Astrocyte of the spinal cord (primary cell): ENCODE measurements at regions not wholly inside any gene's neighbourhood (a gene's known extent, or its start where the extent isn't known, plus 50 kb on each side); places are given as distances from the start of the nearest gene placed in this dataset.
A peak's percentile ranks its signal among the peaks of the same experiment; 100 is the strongest.
"Not testable (repeated sequence)": the region's sequence is repeated elsewhere in the genome, so short reads cannot be mapped to it uniquely, and the experiment has no call there.

Experiments used
- DNase-seq: peaks from one replicate; pipeline ENCODE4 v3.0.0; 2011; ENCODE audit warnings: low read depth, low spot score
- H3K4me3 ChIP-seq: 2 replicates; pipeline ENCODE4 v1.5.1; 2011; ENCODE audit warnings: low read depth, mild to moderate bottlenecking, low read length, moderate library complexity
- CTCF ChIP-seq: IDR thresholded peaks from 2 replicates; pipeline ENCODE4 v1.5.1; 2012; ENCODE audit warnings: low read depth, mild to moderate bottlenecking, low read length, inconsistent platforms
- in situ Hi-C: cut with HindIII; loops from 2 replicates; pipeline ENCODE4 v1.10.0; 2017; ENCODE audit warnings: low sequenced_read_pairs

GRCh38 chr7:67361150-67361549 is 364.5 kb downstream of the TYW1 start:
- no peak for TF ChIP-seq CTCF
- no peak overlapping the region for H3K4me3 ChIP-seq
- in situ Hi-C loops, result no loop called here
- no peak for DNase-seq

GRCh38 chr7:67364441-67365017 is 367.9 kb downstream of the TYW1 start:
- H3K4me3 ChIP-seq, result no peak overlapping the region
- no peak for DNase-seq
- TF ChIP-seq CTCF, result no peak
- in situ Hi-C loops, result no loop called here

GRCh38 chr7:67371429-67372305 is 375.0 kb downstream of the TYW1 start:
- H3K4me3 ChIP-seq, result no peak overlapping the region
- DNase-seq, result peak; percentile 66
- in situ Hi-C loops, result no loop called here
- TF ChIP-seq CTCF, result peak; percentile 79

- in situ Hi-C loops, DNase-seq, H3K4me3 ChIP-seq: not testable (repeated sequence)
Measured at GRCh38 chr7:67373389-67373788, 376.8 kb downstream of the TYW1 start.

- no peak overlapping the region for H3K4me3 ChIP-seq
- in situ Hi-C loops, result no loop called here
- TF ChIP-seq CTCF, result no peak
- no peak for DNase-seq
Measured at GRCh38 chr7:67375427-67375826, 378.8 kb downstream of the TYW1 start.

- peak; percentile 54 for DNase-seq
- no peak overlapping the region for H3K4me3 ChIP-seq
- TF ChIP-seq CTCF, result peak; percentile 84
- in situ Hi-C loops, result no loop called here
Measured at GRCh38 chr7:67377939-67378862, 381.6 kb downstream of the TYW1 start.

- no peak overlapping the region for H3K4me3 ChIP-seq
- no peak for TF ChIP-seq CTCF
- in situ Hi-C loops, result no loop called here
- no peak for DNase-seq
Measured at GRCh38 chr7:67380326-67380725, 383.7 kb downstream of the TYW1 start.
